A549 (cell line): ENCODE measurements at regions not wholly inside any gene's neighbourhood (a gene's known extent, or its start where the extent isn't known, plus 50 kb on each side); places are given as distances from the start of the nearest gene placed in this dataset.
"Not testable (repeated sequence)": the region's sequence is repeated elsewhere in the genome, so short reads cannot be mapped to it uniquely, and the experiment has no call there.

ENCODE experiments used
- CHD2 ChIP-seq: fragments of 150-350 bp; IDR thresholded peaks from 2 replicates; pipeline ENCODE4 v1.6.1; 2014; ENCODE audit warnings: low read length; ENCODE audit not compliant: partially characterized antibody
- CTCF ChIP-seq: fragments of >200 bp; sonication (Bioruptor Twin); formaldehyde crosslinking; IDR thresholded peaks from 3 replicates; pipeline ENCODE4 v1.5.1; 2016
- MAX ChIP-seq: IDR thresholded peaks from 2 replicates; pipeline ENCODE4 v1.6.1; 2012
- MAZ ChIP-seq: fragments of 150-350 bp; IDR thresholded peaks from 2 replicates; pipeline ENCODE4 v1.6.1; 2014; ENCODE audit warnings: antibody characterized with exemption, low read depth, low read length, borderline replicate concordance
- RFX5 ChIP-seq: fragments of 450-650 bp; IDR thresholded peaks from 2 replicates; pipeline ENCODE4 v1.7.1; 2014; ENCODE audit warnings: antibody characterized with exemption, mild to moderate bottlenecking, moderate library complexity
- RNF2 ChIP-seq: fragments of 200-600 bp; sonication (generic); IDR thresholded peaks from 2 replicates; pipeline ENCODE4 v1.6.1; 2016; ENCODE audit warnings: low read depth, mild to moderate bottlenecking, antibody characterized with exemption, moderate library complexity, borderline replicate concordance
- SMC3 ChIP-seq: fragments of >200 bp; sonication (Bioruptor Twin); formaldehyde crosslinking; IDR thresholded peaks from 3 replicates; pipeline ENCODE4 v1.6.1; 2018; ENCODE audit warnings: inconsistent platforms
- TF ChIP-seq, protein P1 (sequence below): fragments of 450-650 bp; IDR thresholded peaks from 2 replicates; pipeline ENCODE4 v1.6.1; 2014; ENCODE audit warnings: antibody characterized with exemption

GRCh38 chr9:33734247-33734940 is 61.0 kb upstream of the PRSS3 start:
- not testable (repeated sequence) for TF ChIP-seq CTCF, MAX, SMC3, MAZ, RFX5, RNF2, CHD2
- TF ChIP-seq, protein P1, sequence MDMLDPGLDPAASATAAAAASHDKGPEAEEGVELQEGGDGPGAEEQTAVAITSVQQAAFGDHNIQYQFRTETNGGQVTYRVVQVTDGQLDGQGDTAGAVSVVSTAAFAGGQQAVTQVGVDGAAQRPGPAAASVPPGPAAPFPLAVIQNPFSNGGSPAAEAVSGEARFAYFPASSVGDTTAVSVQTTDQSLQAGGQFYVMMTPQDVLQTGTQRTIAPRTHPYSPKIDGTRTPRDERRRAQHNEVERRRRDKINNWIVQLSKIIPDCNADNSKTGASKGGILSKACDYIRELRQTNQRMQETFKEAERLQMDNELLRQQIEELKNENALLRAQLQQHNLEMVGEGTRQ: not testable (repeated sequence)
